Left lung (tissue), 4 donors: ENCODE measurements at regions not wholly inside any gene's neighbourhood (a gene's known extent, or its start where the extent isn't known, plus 50 kb on each side); places are given as distances from the start of the nearest gene placed in this dataset.

Experiments
- ATAC-seq: fragments of 200-7000 bp; cut with Tn5 transposase; one replicate; pipeline ENCODE4 v1.9.1; 2020; ENCODE audit warnings: moderate library complexity
- DNase-seq, 4 donors: peaks; one replicate each; pipeline ENCODE4 v3.0.0-alpha.2; 2013 to 2020
- H3K27ac ChIP-seq, 2 donors: fragments of 200-600 bp; sonication (generic) in 1 of 2; one replicate each; pipeline versions ENCODE4 v1.5.0 to v1.8.0; 2020 to 2021
- H3K27me3 ChIP-seq, 2 donors: fragments of 200-600 bp; sonication (generic) in 1 of 2; one replicate each; pipeline versions ENCODE4 v1.5.0 to v1.8.0; 2020 to 2021
- H3K36me3 ChIP-seq, 2 donors: fragments of 200-600 bp; sonication (generic) in 1 of 2; one replicate each; pipeline versions ENCODE4 v1.5.0 to v1.8.0; 2020 to 2021
- H3K4me1 ChIP-seq, 2 donors: fragments of 200-600 bp; one replicate each; pipeline ENCODE4 v1.8.0; 2021
- H3K4me3 ChIP-seq, 2 donors: fragments of 200-600 bp; sonication (generic) in 1 of 2; one replicate each; pipeline versions ENCODE4 v1.5.0 to v1.8.0; 2020 to 2021; ENCODE audit warnings: mild to moderate bottlenecking in 1 of 2
- H3K9me3 ChIP-seq, 2 donors: fragments of 200-600 bp; sonication (generic) in 1 of 2; one replicate each; pipeline versions ENCODE4 v1.5.0 to v1.8.0; 2020 to 2021
- intact Hi-C, 2 donors: fragments of 100-400 bp; cut with DNase I; formaldehyde crosslinking; loops; one replicate each; pipeline versions ENCODE4 v1.11.2 to v1.14.2; 2022
- TF ChIP-seq, protein P1 (sequence below), 2 donors: fragments of 200-600 bp; sonication (generic) in 1 of 2; IDR thresholded peaks; one replicate each; pipeline versions ENCODE4 v1.5.0 to v1.8.0; 2021; ENCODE audit warnings: antibody characterized with exemption in 2 of 2
- donor health status: DM: no; HTN: yes; CAD: no.
- donor health status: DM: no; HTN: no; CAD: no.

- Histone ChIP-seq H3K27me3 (peaks cover 0 to 12% of the 10 kb centered on the region in 2 donors), H3K4me3 (no peak overlapping the region), H3K27ac (no peak overlapping the region), H3K4me1 (no peaks in the 10 kb centered on the region), H3K9me3 (no peaks in the 10 kb centered on the region), H3K36me3 (no peaks in the 10 kb centered on the region)
- no peak for DNase-seq
- intact Hi-C loops, result no loop called here
- TF ChIP-seq, protein P1, sequence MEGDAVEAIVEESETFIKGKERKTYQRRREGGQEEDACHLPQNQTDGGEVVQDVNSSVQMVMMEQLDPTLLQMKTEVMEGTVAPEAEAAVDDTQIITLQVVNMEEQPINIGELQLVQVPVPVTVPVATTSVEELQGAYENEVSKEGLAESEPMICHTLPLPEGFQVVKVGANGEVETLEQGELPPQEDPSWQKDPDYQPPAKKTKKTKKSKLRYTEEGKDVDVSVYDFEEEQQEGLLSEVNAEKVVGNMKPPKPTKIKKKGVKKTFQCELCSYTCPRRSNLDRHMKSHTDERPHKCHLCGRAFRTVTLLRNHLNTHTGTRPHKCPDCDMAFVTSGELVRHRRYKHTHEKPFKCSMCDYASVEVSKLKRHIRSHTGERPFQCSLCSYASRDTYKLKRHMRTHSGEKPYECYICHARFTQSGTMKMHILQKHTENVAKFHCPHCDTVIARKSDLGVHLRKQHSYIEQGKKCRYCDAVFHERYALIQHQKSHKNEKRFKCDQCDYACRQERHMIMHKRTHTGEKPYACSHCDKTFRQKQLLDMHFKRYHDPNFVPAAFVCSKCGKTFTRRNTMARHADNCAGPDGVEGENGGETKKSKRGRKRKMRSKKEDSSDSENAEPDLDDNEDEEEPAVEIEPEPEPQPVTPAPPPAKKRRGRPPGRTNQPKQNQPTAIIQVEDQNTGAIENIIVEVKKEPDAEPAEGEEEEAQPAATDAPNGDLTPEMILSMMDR (IDR thresholded peaks at IDR 0.05), result no peak
- ATAC-seq, result no peak
Measured at GRCh38 chr1:165147799-165148198, 208.7 kb downstream of the LMX1A start.

GRCh38 chr1:165144757-165145397 is 211.6 kb downstream of the LMX1A start:
- H3K4me3 ChIP-seq, result no peak overlapping the region
- intact Hi-C loops, result no loop called here
- ATAC-seq, result peak; percentile 93

DNA sequence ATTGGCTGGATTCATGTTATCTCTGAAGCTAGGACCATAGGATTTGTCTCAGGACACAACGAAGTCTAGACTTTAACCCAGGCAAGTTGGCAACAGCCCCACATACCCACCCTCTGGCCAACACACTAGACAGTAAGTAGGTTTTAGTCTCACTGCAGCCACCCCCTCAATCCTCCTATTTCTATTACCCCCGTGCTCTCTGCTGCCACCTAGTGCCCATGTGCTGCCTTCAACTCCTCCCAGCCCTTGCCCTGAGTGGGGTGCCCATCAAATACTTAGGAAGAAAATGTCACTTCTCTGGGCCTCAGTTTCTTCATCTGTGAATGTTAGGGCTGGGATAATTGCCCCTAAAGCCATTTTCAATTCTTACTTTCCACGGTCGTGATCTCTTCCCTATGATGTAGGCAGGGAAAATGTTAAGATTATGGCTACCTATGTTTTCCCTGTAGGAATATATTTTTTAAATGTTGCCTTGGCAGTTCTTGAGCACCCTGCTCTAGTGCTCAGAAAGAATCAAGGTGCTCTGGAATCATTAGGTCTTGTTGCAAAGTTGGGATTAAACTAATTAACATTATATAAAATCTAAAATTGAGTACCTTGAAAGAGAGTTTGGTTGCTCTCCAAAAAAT is 213.0 kb downstream of the LMX1A start:
- DNase-seq, result no peak
- Histone ChIP-seq H3K4me1 (no peaks in the 10 kb centered on the region), H3K36me3 (no peaks in the 10 kb centered on the region), H3K27me3 (peaks cover 0 to 23% of the 10 kb centered on the region in 2 donors), H3K27ac (no peak overlapping the region), H3K9me3 (no peaks in the 10 kb centered on the region), H3K4me3 (no peak overlapping the region)
- TF ChIP-seq, protein P1 (IDR thresholded peaks at IDR 0.05), result peak; percentile 32 to 49
- intact Hi-C loops, result no loop called here
- peak; percentile 51 for ATAC-seq

More at GRCh38 chr1:165144757-165145397, 211.6 kb downstream of the LMX1A start:
- TF ChIP-seq, protein P1 (IDR thresholded peaks at IDR 0.05), result peak; percentile 68 to 75
- peaks cover 0 to 22% of the 10 kb centered on the region in 2 donors for H3K27me3 ChIP-seq
- no peaks in the 10 kb centered on the region for H3K4me1 ChIP-seq
- no peaks in the 10 kb centered on the region for H3K9me3 ChIP-seq
- no peaks in the 10 kb centered on the region for H3K36me3 ChIP-seq
- peak in 3 of 4 donors; percentile 34 to 69 (median 50) for DNase-seq
- no peak overlapping the region for H3K27ac ChIP-seq

DNA sequence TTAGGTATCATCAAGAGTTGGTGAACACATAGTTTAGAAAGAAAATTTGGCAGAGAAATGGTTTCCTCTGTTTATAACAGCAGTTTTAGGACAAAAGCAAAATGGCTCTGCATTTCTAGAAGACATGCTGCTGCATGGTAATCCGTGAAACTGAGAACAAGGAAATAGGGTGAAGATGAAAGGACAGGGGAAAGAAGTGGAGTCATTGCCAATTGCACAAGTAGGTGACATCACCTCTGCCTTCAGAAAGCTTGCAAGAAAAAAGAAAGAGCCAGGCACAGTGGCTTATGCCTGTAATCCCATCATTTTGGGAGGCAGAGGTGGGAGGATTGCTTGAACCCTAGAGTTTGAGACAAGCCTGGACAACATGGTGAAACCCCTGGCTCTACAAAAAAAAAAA is 217.6 kb downstream of the LMX1A start:
- intact Hi-C loops, result no loop called here
- TF ChIP-seq, protein P1 (IDR thresholded peaks at IDR 0.05), result no peak
- Histone ChIP-seq H3K36me3 (no peaks in the 10 kb centered on the region), H3K4me3 (no peak overlapping the region), H3K9me3 (no peaks in the 10 kb centered on the region), H3K27me3 (peaks cover 0 to 30% of the 10 kb centered on the region in 2 donors), H3K27ac (no peak overlapping the region), H3K4me1 (no peaks in the 10 kb centered on the region)
- no peak for DNase-seq
- no peak for ATAC-seq

DNA sequence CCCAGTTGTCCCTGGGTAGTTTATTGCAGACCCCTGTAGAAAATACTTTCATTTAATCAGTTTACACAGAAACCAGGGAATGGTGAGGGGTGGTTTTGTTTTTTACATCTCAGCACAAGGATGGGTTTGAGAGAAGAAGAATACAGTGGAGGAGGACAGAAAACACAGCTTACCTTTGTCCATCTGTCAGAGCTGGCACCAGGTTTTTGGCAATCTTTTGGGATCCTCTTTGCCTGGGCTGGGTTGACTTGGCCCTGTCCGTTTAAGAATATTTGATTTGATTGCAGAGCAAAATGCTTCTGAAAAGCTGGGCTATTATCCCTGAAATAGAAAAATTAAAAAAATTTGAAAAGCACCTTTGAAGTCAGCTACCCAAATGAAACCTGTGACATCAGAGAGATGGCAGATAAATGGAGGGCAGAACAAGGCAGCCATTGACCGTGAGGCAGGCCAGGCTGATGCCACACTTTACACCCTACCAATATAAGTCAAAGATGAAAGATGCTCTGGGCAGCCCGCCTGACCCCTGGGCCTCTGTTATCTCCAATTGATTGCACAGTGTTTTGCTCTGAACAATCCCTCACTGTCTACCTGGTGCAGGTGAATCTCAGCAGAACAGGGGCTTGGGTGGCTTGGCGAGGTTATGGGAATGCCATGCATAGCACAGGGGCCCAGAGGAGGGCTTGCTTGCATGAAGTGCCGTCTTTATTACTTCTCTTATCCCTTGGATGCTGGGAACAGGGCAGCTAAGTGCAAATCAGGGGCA is 218.8 kb downstream of the LMX1A start:
- no peak for DNase-seq
- intact Hi-C loops, result no loop called here
- TF ChIP-seq, protein P1 (IDR thresholded peaks at IDR 0.05), result no peak
- Histone ChIP-seq H3K4me3 (no peak overlapping the region), H3K4me1 (no peaks in the 10 kb centered on the region), H3K27me3 (peaks cover 0 to 21% of the 10 kb centered on the region in 2 donors), H3K36me3 (no peaks in the 10 kb centered on the region), H3K9me3 (no peaks in the 10 kb centered on the region), H3K27ac (no peak overlapping the region)
- ATAC-seq, result no peak
